ENCODE measurements at regions not wholly inside any gene's neighbourhood (a gene's known extent, or its start where the extent isn't known, plus 50 kb on each side); places are given as distances from the start of the nearest gene placed in this dataset.

- no peak for DNase-seq
- POLR2A ChIA-PET: no interaction called here
- Histone ChIP-seq H3K4me3 (ENCODE audit: control insufficient read depth in 1 of 7, extremely low read depth in 1 of 7, insufficient read depth in 4 of 7, low read depth in 2 of 7, low read length in 6 of 7) (no peak overlapping the region), H3K27me3 (replicated peaks in 2 of 5; ENCODE audit: control insufficient read depth in 4 of 5, insufficient read depth in 5 of 5, low read length in 4 of 5) (no peaks in the 10 kb centered on the region), H3K27ac (ENCODE audit: insufficient read depth in 1 of 2, low read depth in 1 of 2, low read length in 2 of 2, poor library complexity in 1 of 2, severe bottlenecking in 2 of 2) (no peak overlapping the region), H3K9me3 (ENCODE audit: control extremely low read depth in 1 of 5, control insufficient read depth in 4 of 5, insufficient read depth in 2 of 5, low read depth in 1 of 5, low read length in 4 of 5) (no peaks in the 10 kb centered on the region), H3K36me3 (ENCODE audit: control insufficient read depth in 4 of 4, insufficient read depth in 4 of 4, low read length in 3 of 4) (no peaks in the 10 kb centered on the region), H3K4me1 (ENCODE audit: control extremely low read depth in 1 of 4, control insufficient read depth in 4 of 4, insufficient read depth in 4 of 4, low read length in 3 of 4) (peaks cover 19 to 44% (median 36%) of the 10 kb centered on the region in 4 experiments)
- WGBS (ENCODE audit: insufficient coverage): 91% methylated on average over 12 of the region's 13 CpGs
- CTCF ChIA-PET: interaction anchor here (0.6 to 6.1 kb wide), 7 partner anchors 14 to 334 kb away, joined by 3 to 55 read pairs (median 4); no protein-coding TSS in a partner anchor
These were observed 61.6 kb upstream of the SMOX start for GRCh38 chr20:4086771-4087687.

- H3K27me3 ChIP-seq (replicated peaks in 2 of 5; ENCODE audit: control insufficient read depth in 4 of 5, insufficient read depth in 5 of 5, low read length in 4 of 5): no peaks in the 10 kb centered on the region
- ChIA-PET POLR2A (interaction anchor here (1.4 kb wide), 1 partner anchor 46 kb away, joined by 4 read pairs; no protein-coding TSS in a partner anchor), CTCF (interaction anchor here (0.8 to 6.1 kb wide), 22 partner anchors 12 to 199 kb away, joined by 3 to 55 read pairs (median 4); no protein-coding TSS in a partner anchor)
- H3K36me3 ChIP-seq (ENCODE audit: control insufficient read depth in 4 of 4, insufficient read depth in 4 of 4, low read length in 3 of 4): no peaks in the 10 kb centered on the region
- H3K9me3 ChIP-seq (ENCODE audit: control extremely low read depth in 1 of 5, control insufficient read depth in 4 of 5, insufficient read depth in 2 of 5, low read depth in 1 of 5, low read length in 4 of 5): peaks cover 0 to 4% (median 0%) of the 10 kb centered on the region in 5 experiments
- WGBS (ENCODE audit: insufficient coverage): 100% methylated on average over 4 of the region's 4 CpGs
- H3K4me1 ChIP-seq (ENCODE audit: control extremely low read depth in 1 of 4, control insufficient read depth in 4 of 4, insufficient read depth in 4 of 4, low read length in 3 of 4): peaks cover 19 to 49% (median 36%) of the 10 kb centered on the region in 4 experiments
- H3K27ac ChIP-seq (ENCODE audit: insufficient read depth in 1 of 2, low read depth in 1 of 2, low read length in 2 of 2, poor library complexity in 1 of 2, severe bottlenecking in 2 of 2): no peak overlapping the region
- H3K4me3 ChIP-seq (ENCODE audit: control insufficient read depth in 1 of 7, extremely low read depth in 1 of 7, insufficient read depth in 4 of 7, low read depth in 2 of 7, low read length in 6 of 7): no peak overlapping the region
- DNase-seq: no peak
These were observed 63.9 kb upstream of the SMOX start for GRCh38 chr20:4084721-4085120.

- ChIA-PET CTCF (interaction anchor here (1.1 to 6.1 kb wide), 17 partner anchors 8 to 162 kb away, joined by 3 to 55 read pairs (median 5); no protein-coding TSS in a partner anchor), POLR2A (interaction anchor here (1.4 kb wide), 2 partner anchors 46 to 106 kb away, joined by 4 read pairs; no protein-coding TSS in a partner anchor)
- Histone ChIP-seq H3K4me1 (ENCODE audit: control extremely low read depth in 1 of 4, control insufficient read depth in 4 of 4, insufficient read depth in 4 of 4, low read length in 3 of 4) (peaks cover 19 to 51% (median 36%) of the 10 kb centered on the region in 4 experiments), H3K27ac (ENCODE audit: insufficient read depth in 1 of 2, low read depth in 1 of 2, low read length in 2 of 2, poor library complexity in 1 of 2, severe bottlenecking in 2 of 2) (peak overlapping the region in 1 of 2 experiments; percentile 81), H3K36me3 (ENCODE audit: control insufficient read depth in 4 of 4, insufficient read depth in 4 of 4, low read length in 3 of 4) (no peaks in the 10 kb centered on the region), H3K4me3 (ENCODE audit: control insufficient read depth in 1 of 7, extremely low read depth in 1 of 7, insufficient read depth in 4 of 7, low read depth in 2 of 7, low read length in 6 of 7) (peak overlapping the region in 1 of 7 experiments; percentile 10), H3K9me3 (ENCODE audit: control extremely low read depth in 1 of 5, control insufficient read depth in 4 of 5, insufficient read depth in 2 of 5, low read depth in 1 of 5, low read length in 4 of 5) (peaks cover 0 to 4% (median 0%) of the 10 kb centered on the region in 5 experiments), H3K27me3 (replicated peaks in 2 of 5; ENCODE audit: control insufficient read depth in 4 of 5, insufficient read depth in 5 of 5, low read length in 4 of 5) (no peaks in the 10 kb centered on the region)
- no peak for DNase-seq
- WGBS (ENCODE audit: insufficient coverage): 100% methylated on average over 1 of the region's 1 CpG
These were observed 64.5 kb upstream of the SMOX start for GRCh38 chr20:4084096-4084495.

GRCh38 chr20:4083098-4083865, 65.3 kb upstream of the SMOX start:
- DNase-seq: peak in 2 of 3 donors; percentile 46 to 61
- Histone ChIP-seq H3K9me3 (ENCODE audit: control extremely low read depth in 1 of 5, control insufficient read depth in 4 of 5, insufficient read depth in 2 of 5, low read depth in 1 of 5, low read length in 4 of 5) (peaks cover 0 to 4% (median 0%) of the 10 kb centered on the region in 5 experiments), H3K27ac (ENCODE audit: insufficient read depth in 1 of 2, low read depth in 1 of 2, low read length in 2 of 2, poor library complexity in 1 of 2, severe bottlenecking in 2 of 2) (peak overlapping the region; percentile 28 to 81), H3K27me3 (replicated peaks in 2 of 5; ENCODE audit: control insufficient read depth in 4 of 5, insufficient read depth in 5 of 5, low read length in 4 of 5) (no peaks in the 10 kb centered on the region), H3K4me3 (ENCODE audit: control insufficient read depth in 1 of 7, extremely low read depth in 1 of 7, insufficient read depth in 4 of 7, low read depth in 2 of 7, low read length in 6 of 7) (peak overlapping the region in 3 of 7 experiments; percentile 19 to 55 (median 40)), H3K36me3 (ENCODE audit: control insufficient read depth in 4 of 4, insufficient read depth in 4 of 4, low read length in 3 of 4) (no peaks in the 10 kb centered on the region), H3K4me1 (ENCODE audit: control extremely low read depth in 1 of 4, control insufficient read depth in 4 of 4, insufficient read depth in 4 of 4, low read length in 3 of 4) (peaks cover 25 to 60% (median 44%) of the 10 kb centered on the region in 4 experiments)
- 14% methylated on average over 6 of the region's 11 CpGs for WGBS (ENCODE audit: insufficient coverage)
- CTCF ChIA-PET: interaction anchor here (0.6 to 6.1 kb wide), 15 partner anchors 9 to 161 kb away, joined by 3 to 55 read pairs (median 4); no protein-coding TSS in a partner anchor
- POLR2A ChIA-PET: interaction anchor here (0.9 to 1.4 kb wide), 4 partner anchors 17 to 105 kb away, joined by 3 to 4 read pairs (median 3); no protein-coding TSS in a partner anchor

GRCh38 chr20:4082406-4083097, 66.1 kb upstream of the SMOX start:
- CTCF ChIA-PET: interaction anchor here (1.1 to 6.1 kb wide), 7 partner anchors 10 to 157 kb away, joined by 4 to 55 read pairs (median 5); no protein-coding TSS in a partner anchor
- Histone ChIP-seq H3K4me1 (ENCODE audit: control extremely low read depth in 1 of 4, control insufficient read depth in 4 of 4, insufficient read depth in 4 of 4, low read length in 3 of 4) (peaks cover 25 to 64% (median 46%) of the 10 kb centered on the region in 4 experiments), H3K4me3 (ENCODE audit: control insufficient read depth in 1 of 7, extremely low read depth in 1 of 7, insufficient read depth in 4 of 7, low read depth in 2 of 7, low read length in 6 of 7) (peak overlapping the region in 5 of 7 experiments; percentile 34 to 73 (median 47)), H3K9me3 (ENCODE audit: control extremely low read depth in 1 of 5, control insufficient read depth in 4 of 5, insufficient read depth in 2 of 5, low read depth in 1 of 5, low read length in 4 of 5) (peaks cover 0 to 4% (median 0%) of the 10 kb centered on the region in 5 experiments), H3K27ac (ENCODE audit: insufficient read depth in 1 of 2, low read depth in 1 of 2, low read length in 2 of 2, poor library complexity in 1 of 2, severe bottlenecking in 2 of 2) (peak overlapping the region; percentile 81 to 93), H3K27me3 (replicated peaks in 2 of 5; ENCODE audit: control insufficient read depth in 4 of 5, insufficient read depth in 5 of 5, low read length in 4 of 5) (no peaks in the 10 kb centered on the region), H3K36me3 (ENCODE audit: control insufficient read depth in 4 of 4, insufficient read depth in 4 of 4, low read length in 3 of 4) (no peaks in the 10 kb centered on the region)
- POLR2A ChIA-PET: interaction anchor here (0.6 to 1.1 kb wide), 4 partner anchors 17 to 152 kb away, joined by 3 read pairs; no protein-coding TSS in a partner anchor
- 0% methylated on average over 4 of the region's 7 CpGs for WGBS (ENCODE audit: insufficient coverage)
- DNase-seq: peak; percentile 93 to 98 (median 98)

GRCh38 chr20:4081421-4081820, 66.1 kb upstream of the RNF24 start:
- CTCF ChIA-PET: interaction anchor here (6.1 kb wide), 1 partner anchor 9 kb away, joined by 55 read pairs; no protein-coding TSS in a partner anchor
- WGBS (ENCODE audit: insufficient coverage): 92% methylated on average over 2 of the region's 4 CpGs

More at GRCh38 chr20:4081421-4081820, 66.1 kb upstream of the RNF24 start:
- POLR2A ChIA-PET: no interaction called here
- H3K4me1 ChIP-seq (ENCODE audit: control extremely low read depth in 1 of 4, control insufficient read depth in 4 of 4, insufficient read depth in 4 of 4, low read length in 3 of 4): peaks cover 25 to 66% (median 52%) of the 10 kb centered on the region in 4 experiments
- DNase-seq: no peak
- no peak overlapping the region for H3K4me3 ChIP-seq (ENCODE audit: control insufficient read depth in 1 of 7, extremely low read depth in 1 of 7, insufficient read depth in 4 of 7, low read depth in 2 of 7, low read length in 6 of 7)
- H3K27ac ChIP-seq (ENCODE audit: insufficient read depth in 1 of 2, low read depth in 1 of 2, low read length in 2 of 2, poor library complexity in 1 of 2, severe bottlenecking in 2 of 2): peak overlapping the region; percentile 13 to 93
- H3K27me3 ChIP-seq (replicated peaks in 2 of 5; ENCODE audit: control insufficient read depth in 4 of 5, insufficient read depth in 5 of 5, low read length in 4 of 5): no peaks in the 10 kb centered on the region
- peaks cover 0 to 4% (median 0%) of the 10 kb centered on the region in 5 experiments for H3K9me3 ChIP-seq (ENCODE audit: control extremely low read depth in 1 of 5, control insufficient read depth in 4 of 5, insufficient read depth in 2 of 5, low read depth in 1 of 5, low read length in 4 of 5)
- H3K36me3 ChIP-seq (ENCODE audit: control insufficient read depth in 4 of 4, insufficient read depth in 4 of 4, low read length in 3 of 4): no peaks in the 10 kb centered on the region

All from common myeloid progenitor, CD34-positive (primary cell).